RWPE2 (cell line): ENCODE measurements at regions not wholly inside any gene's neighbourhood (a gene's known extent, or its start where the extent isn't known, plus 50 kb on each side); places are given as distances from the start of the nearest gene placed in this dataset.
A peak's percentile ranks its signal among the peaks of the same experiment; 100 is the strongest.

Source experiments
- ATAC-seq: fragments of 200-7000 bp; cut with Tn5 transposase; 3 replicates; pipeline ENCODE4 v1.9.1; 2021; ENCODE audit warnings: low read depth
- DNase-seq: peaks from one replicate; pipeline ENCODE4 v3.0.0-alpha.2; 2020; ENCODE audit warnings: low spot score
- H3K27ac ChIP-seq: fragments of 450-650 bp; 2 replicates; pipeline ENCODE4 v1.5.1; 2017; ENCODE audit warnings: mild to moderate bottlenecking; ENCODE audit not compliant: poor library complexity, severe bottlenecking
- H3K27me3 ChIP-seq: fragments of 250-450 bp; sonication (Bioruptor Pico); 2 replicates; pipeline ENCODE4 v1.5.1; 2021; ENCODE audit warnings: mild to moderate bottlenecking, moderate library complexity; ENCODE audit not compliant: insufficient read depth, poor library complexity, severe bottlenecking
- H3K36me3 ChIP-seq: fragments of 250-450 bp; sonication (Bioruptor Pico); 2 replicates; pipeline ENCODE4 v1.5.1; 2020; ENCODE audit warnings: low read depth, mild to moderate bottlenecking, moderate library complexity
- H3K4me1 ChIP-seq: fragments of 250-450 bp; sonication (Bioruptor Pico); 2 replicates; pipeline ENCODE4 v1.5.1; 2021; ENCODE audit warnings: mild to moderate bottlenecking, moderate library complexity; ENCODE audit not compliant: insufficient read depth, poor library complexity, severe bottlenecking
- H3K4me3 ChIP-seq: fragments of 250-450 bp; sonication (Bioruptor Pico); 2 replicates; pipeline ENCODE4 v1.5.1; 2021; ENCODE audit warnings: mild to moderate bottlenecking, moderate library complexity; ENCODE audit not compliant: severe bottlenecking
- H3K9me3 ChIP-seq: fragments of 250-450 bp; sonication (Bioruptor Pico); 2 replicates; pipeline ENCODE4 v1.5.1; 2021; ENCODE audit warnings: mild to moderate bottlenecking, moderate library complexity; ENCODE audit not compliant: severe bottlenecking
- CTCF ChIP-seq: fragments of 450-650 bp; IDR thresholded peaks from one replicate; pipeline ENCODE4 v1.5.1; 2017; ENCODE audit warnings: mild to moderate bottlenecking, moderate library complexity; ENCODE audit not compliant: poor library complexity, severe bottlenecking

DNA sequence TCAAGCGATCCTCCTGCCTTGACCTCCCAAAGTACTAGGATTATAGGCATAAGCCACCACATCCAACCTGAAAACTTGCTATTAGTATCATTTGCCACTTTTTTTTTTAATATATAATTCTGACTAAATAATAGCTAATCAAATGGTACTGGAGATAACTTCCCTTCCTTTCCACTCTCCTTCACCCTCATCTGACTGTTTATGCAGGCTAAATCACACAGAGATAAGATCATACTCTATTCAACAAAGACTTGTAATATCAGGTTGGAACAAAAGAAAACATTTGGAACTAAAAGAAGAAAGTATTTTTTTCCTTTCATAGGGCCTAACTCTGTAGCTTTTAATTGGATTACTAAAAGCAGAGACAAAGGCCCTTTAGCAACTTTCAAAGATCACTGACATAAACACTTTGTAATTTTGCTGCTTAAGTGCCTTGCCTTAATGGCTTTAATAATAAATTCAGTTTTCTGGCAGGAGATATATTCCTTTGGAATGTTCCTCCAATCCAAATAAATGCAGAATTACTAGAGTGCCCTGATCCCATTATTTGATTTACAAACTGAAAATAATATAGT is 198.7 kb upstream of the ASCC3 start:
- Histone ChIP-seq H3K36me3 (no peaks in the 10 kb centered on the region), H3K4me3 (no peak overlapping the region), H3K27me3 (no peaks in the 10 kb centered on the region), H3K27ac (peak overlapping the region; percentile 97), H3K4me1 (peaks cover 47% of the 10 kb centered on the region), H3K9me3 (no peaks in the 10 kb centered on the region)
- no peak for DNase-seq
- TF ChIP-seq CTCF = no peak
- ATAC-seq = no peak

GRCh38 chr6:101080597-101080996 is 199.5 kb upstream of the ASCC3 start:
- Histone ChIP-seq H3K4me1 (peaks cover 52% of the 10 kb centered on the region), H3K4me3 (no peak overlapping the region), H3K36me3 (no peaks in the 10 kb centered on the region), H3K27me3 (no peaks in the 10 kb centered on the region), H3K9me3 (no peaks in the 10 kb centered on the region), H3K27ac (peak overlapping the region; percentile 97)
- peak; percentile 87 for ATAC-seq
- no peak for TF ChIP-seq CTCF
- DNase-seq = no peak

DNA sequence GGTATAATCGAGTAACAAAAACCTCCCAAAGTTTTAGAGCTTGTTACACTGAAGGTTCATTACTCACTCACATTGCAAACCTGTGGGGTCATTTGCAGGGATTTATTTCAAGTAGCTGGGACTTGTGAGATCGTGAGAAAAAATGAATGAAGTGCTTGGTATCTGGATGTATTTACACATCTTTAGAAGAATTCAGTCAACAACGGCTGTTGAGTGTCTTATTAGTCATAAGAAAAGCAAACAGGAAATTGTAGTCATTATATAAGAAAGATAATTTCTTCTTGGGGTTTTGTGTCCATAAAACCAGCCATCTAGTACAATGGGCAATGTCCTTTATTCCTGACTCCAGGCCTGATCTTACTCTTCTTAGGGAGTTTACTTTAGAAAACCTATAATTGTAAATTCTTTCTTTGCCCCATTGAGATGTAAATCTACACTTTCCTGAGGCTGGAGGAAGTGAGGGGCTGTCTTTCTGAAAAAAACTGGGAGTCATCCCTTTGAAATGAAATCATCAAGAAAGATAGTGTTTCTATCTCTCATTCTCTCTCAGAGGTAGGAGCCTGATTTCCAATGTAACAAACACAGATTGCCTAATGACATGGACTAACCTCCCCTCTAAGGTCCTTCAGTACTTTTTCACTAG is 202.5 kb upstream of the ASCC3 start:
- Histone ChIP-seq H3K4me3 (no peak overlapping the region), H3K36me3 (no peaks in the 10 kb centered on the region), H3K4me1 (peaks cover 52% of the 10 kb centered on the region), H3K27ac (peak overlapping the region; percentile 97), H3K27me3 (no peaks in the 10 kb centered on the region), H3K9me3 (no peaks in the 10 kb centered on the region)
- peak; percentile 39 for DNase-seq
- ATAC-seq = peak; percentile 81
- TF ChIP-seq CTCF = no peak

GRCh38 chr6:101085327-101085726 is 204.2 kb upstream of the ASCC3 start:
- H3K27me3 ChIP-seq = no peaks in the 10 kb centered on the region
- H3K4me1 ChIP-seq = peaks cover 43% of the 10 kb centered on the region
- peak overlapping the region; percentile 97 for H3K27ac ChIP-seq
- no peaks in the 10 kb centered on the region for H3K36me3 ChIP-seq
- DNase-seq (no peak), ATAC-seq (no peak)
- no peaks in the 10 kb centered on the region for H3K9me3 ChIP-seq
- no peak for TF ChIP-seq CTCF
- H3K4me3 ChIP-seq = no peak overlapping the region

GRCh38 chr6:101086473-101086872 is 205.3 kb upstream of the ASCC3 start:
- no peak overlapping the region for H3K4me3 ChIP-seq
- H3K4me1 ChIP-seq = peaks cover 34% of the 10 kb centered on the region
- H3K36me3 ChIP-seq = no peaks in the 10 kb centered on the region
- H3K27me3 ChIP-seq = no peaks in the 10 kb centered on the region
- no peak overlapping the region for H3K27ac ChIP-seq
- H3K9me3 ChIP-seq = no peaks in the 10 kb centered on the region
- no peak for TF ChIP-seq CTCF
- no peak for ATAC-seq
- no peak for DNase-seq
